Activated gamma-delta T cell treated with Interleukin-2 at 50 U/mL for 16 hours (primary cell): ENCODE measurements at regions not wholly inside any gene's neighbourhood (a gene's known extent, or its start where the extent isn't known, plus 50 kb on each side); places are given as distances from the start of the nearest gene placed in this dataset.

ENCODE experiments used
- DNase-seq: peaks from one replicate; pipeline ENCODE4 v3.0.0-alpha.2; 2020

- no peak for DNase-seq
Observed at GRCh38 chr1:229768232-229768631, 142.2 kb downstream of the URB2 start.

GRCh38 chr1:229769006-229769405 lies 143.0 kb downstream of the URB2 start:
- DNase-seq = no peak

GRCh38 chr1:229769809-229770208 lies 143.8 kb downstream of the URB2 start:
- DNase-seq = no peak

GRCh38 chr1:229778794-229779193 lies 152.7 kb downstream of the URB2 start:
- no peak for DNase-seq

- no peak for DNase-seq
Observed at GRCh38 chr1:229781453-229781852, 155.4 kb downstream of the URB2 start.

- DNase-seq = no peak
Observed at GRCh38 chr1:229782469-229782868, 156.4 kb downstream of the URB2 start.

- DNase-seq = no peak
Observed at GRCh38 chr1:229784834-229785233, 158.8 kb downstream of the URB2 start.

- DNase-seq = no peak
Observed at GRCh38 chr1:229786974-229787610, 161.0 kb downstream of the URB2 start.

- no peak for DNase-seq
Observed at GRCh38 chr1:229788004-229788403, 162.0 kb downstream of the URB2 start.

- DNase-seq = no peak
Observed at GRCh38 chr1:229792012-229792975, 166.2 kb downstream of the URB2 start.

- DNase-seq = no peak
Observed at GRCh38 chr1:229793488-229793887, 167.4 kb downstream of the URB2 start.

GRCh38 chr1:229798558-229798957 lies 172.5 kb downstream of the URB2 start:
- no peak for DNase-seq

- no peak for DNase-seq
Observed at GRCh38 chr1:229803626-229804217, 177.7 kb downstream of the URB2 start.

- DNase-seq = no peak
Observed at GRCh38 chr1:229808272-229808671, 182.2 kb downstream of the URB2 start.

- no peak for DNase-seq
Observed at GRCh38 chr1:229810140-229810539, 184.1 kb downstream of the URB2 start.

- no peak for DNase-seq
Observed at GRCh38 chr1:229810961-229811360, 184.9 kb downstream of the URB2 start.

GRCh38 chr1:229812148-229812547 lies 186.1 kb downstream of the URB2 start:
- DNase-seq = no peak

- no peak for DNase-seq
Observed at GRCh38 chr1:229812693-229813092, 186.6 kb downstream of the URB2 start.

- no peak for DNase-seq
Observed at GRCh38 chr1:229815076-229815475, 189.0 kb downstream of the URB2 start.

GRCh38 chr1:229815961-229816360 lies 189.9 kb downstream of the URB2 start:
- DNase-seq = no peak

GRCh38 chr1:229817936-229818335 lies 191.9 kb downstream of the URB2 start:
- no peak for DNase-seq

- DNase-seq = no peak
Observed at GRCh38 chr1:229819091-229819490, 193.0 kb downstream of the URB2 start.

GRCh38 chr1:229822026-229822425 lies 196.0 kb downstream of the URB2 start:
- DNase-seq = no peak

GRCh38 chr1:229825042-229825441 lies 199.0 kb downstream of the URB2 start:
- DNase-seq = no peak
